Uterus (tissue), 2 donors: ENCODE measurements at regions not wholly inside any gene's neighbourhood (a gene's known extent, or its start where the extent isn't known, plus 50 kb on each side); places are given as distances from the start of the nearest gene placed in this dataset.

Source experiments
- POLR2A ChIP-seq, 2 donors: fragments of 450-650 bp; IDR thresholded peaks; one replicate each; pipeline ENCODE4 v1.6.1; 2016; ENCODE audit warnings: antibody characterized with exemption in 2 of 2, mild to moderate bottlenecking in 1 of 2, moderate library complexity in 1 of 2
- TF ChIP-seq, protein P1 (sequence below), 4 experiments: fragments of 200-600 bp in 2 of 4; fragments of 450-650 bp in 2 of 4; sonication (generic) in 2 of 4; IDR thresholded peaks; one replicate each; pipeline ENCODE4 v1.5.1; 2016 to 2019; ENCODE audit warnings: antibody characterized with exemption in 4 of 4, mild to moderate bottlenecking in 2 of 4, moderate library complexity in 1 of 4

DNA sequence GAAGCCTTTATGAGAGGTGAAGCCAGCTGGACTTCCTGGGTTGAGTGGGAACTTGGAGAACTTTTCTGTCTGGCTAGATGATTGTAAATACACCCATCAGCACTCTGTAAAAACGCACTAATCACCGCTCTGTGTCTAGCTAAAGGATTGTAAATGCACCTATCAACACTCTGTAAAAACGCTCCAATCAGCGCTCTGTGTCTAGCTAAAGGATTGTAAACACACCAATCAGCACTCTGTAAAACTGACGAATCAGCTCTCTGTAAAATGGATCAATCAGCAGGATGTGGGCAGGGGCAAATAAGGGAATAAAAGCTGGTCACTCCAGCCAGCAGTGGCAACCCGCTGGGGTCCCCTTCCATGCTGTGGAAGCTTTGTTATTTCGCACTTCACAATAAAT, 163.6 kb upstream of the SLC39A10 start:
- TF ChIP-seq, protein P1, sequence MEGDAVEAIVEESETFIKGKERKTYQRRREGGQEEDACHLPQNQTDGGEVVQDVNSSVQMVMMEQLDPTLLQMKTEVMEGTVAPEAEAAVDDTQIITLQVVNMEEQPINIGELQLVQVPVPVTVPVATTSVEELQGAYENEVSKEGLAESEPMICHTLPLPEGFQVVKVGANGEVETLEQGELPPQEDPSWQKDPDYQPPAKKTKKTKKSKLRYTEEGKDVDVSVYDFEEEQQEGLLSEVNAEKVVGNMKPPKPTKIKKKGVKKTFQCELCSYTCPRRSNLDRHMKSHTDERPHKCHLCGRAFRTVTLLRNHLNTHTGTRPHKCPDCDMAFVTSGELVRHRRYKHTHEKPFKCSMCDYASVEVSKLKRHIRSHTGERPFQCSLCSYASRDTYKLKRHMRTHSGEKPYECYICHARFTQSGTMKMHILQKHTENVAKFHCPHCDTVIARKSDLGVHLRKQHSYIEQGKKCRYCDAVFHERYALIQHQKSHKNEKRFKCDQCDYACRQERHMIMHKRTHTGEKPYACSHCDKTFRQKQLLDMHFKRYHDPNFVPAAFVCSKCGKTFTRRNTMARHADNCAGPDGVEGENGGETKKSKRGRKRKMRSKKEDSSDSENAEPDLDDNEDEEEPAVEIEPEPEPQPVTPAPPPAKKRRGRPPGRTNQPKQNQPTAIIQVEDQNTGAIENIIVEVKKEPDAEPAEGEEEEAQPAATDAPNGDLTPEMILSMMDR (IDR thresholded peaks at IDR 0.05): no peak
- TF ChIP-seq POLR2A (IDR thresholded peaks at IDR 0.05): no peak
